GM21619 (cell line): ENCODE measurements at regions not wholly inside any gene's neighbourhood (a gene's known extent, or its start where the extent isn't known, plus 50 kb on each side); places are given as distances from the start of the nearest gene placed in this dataset.

Experiments
- ATAC-seq: cut with Tn5 transposase; IDR thresholded peaks from one replicate; pipeline ENCODE4 v1.9.1; 2021; ENCODE audit not compliant: unreplicated experiment

GRCh38 chr9:79353856-79354520, 217.8 kb upstream of the TLE4 start:
- ATAC-seq = no peak

- no peak for ATAC-seq
These were observed 214.6 kb upstream of the TLE4 start for GRCh38 chr9:79357194-79357593.

- no peak for ATAC-seq
These were observed 214.1 kb upstream of the TLE4 start for GRCh38 chr9:79357616-79358015.

GRCh38 chr9:79360387-79361347, 211.1 kb upstream of the TLE4 start:
- no peak for ATAC-seq

GRCh38 chr9:79362100-79363081, 209.4 kb upstream of the TLE4 start:
- ATAC-seq = no peak

GRCh38 chr9:79369676-79370075, 202.1 kb upstream of the TLE4 start:
- no peak for ATAC-seq

- no peak for ATAC-seq
These were observed 200.5 kb upstream of the TLE4 start for GRCh38 chr9:79371301-79371700.

- ATAC-seq = no peak
These were observed 199.7 kb upstream of the TLE4 start for GRCh38 chr9:79371948-79372555.

- ATAC-seq = no peak
These were observed 194.4 kb upstream of the TLE4 start for GRCh38 chr9:79377339-79377855.

- ATAC-seq = no peak
These were observed 193.7 kb upstream of the TLE4 start for GRCh38 chr9:79378107-79378506.

GRCh38 chr9:79382044-79382443, 189.7 kb upstream of the TLE4 start:
- no peak for ATAC-seq

- no peak for ATAC-seq
These were observed 189.3 kb upstream of the TLE4 start for GRCh38 chr9:79382458-79382857.

- ATAC-seq = no peak
These were observed 188.7 kb upstream of the TLE4 start for GRCh38 chr9:79383096-79383495.

GRCh38 chr9:79384091-79384490, 187.7 kb upstream of the TLE4 start:
- ATAC-seq = no peak

- no peak for ATAC-seq
These were observed 187.3 kb upstream of the TLE4 start for GRCh38 chr9:79384501-79384900.

GRCh38 chr9:79387101-79387835, 184.5 kb upstream of the TLE4 start:
- ATAC-seq = no peak

GRCh38 chr9:79390077-79390698, 181.6 kb upstream of the TLE4 start:
- no peak for ATAC-seq

GRCh38 chr9:79390781-79391770, 180.7 kb upstream of the TLE4 start:
- ATAC-seq = no peak
